ENCODE measurements at regions not wholly inside any gene's neighbourhood (a gene's known extent, or its start where the extent isn't known, plus 50 kb on each side); places are given as distances from the start of the nearest gene placed in this dataset.

DNA sequence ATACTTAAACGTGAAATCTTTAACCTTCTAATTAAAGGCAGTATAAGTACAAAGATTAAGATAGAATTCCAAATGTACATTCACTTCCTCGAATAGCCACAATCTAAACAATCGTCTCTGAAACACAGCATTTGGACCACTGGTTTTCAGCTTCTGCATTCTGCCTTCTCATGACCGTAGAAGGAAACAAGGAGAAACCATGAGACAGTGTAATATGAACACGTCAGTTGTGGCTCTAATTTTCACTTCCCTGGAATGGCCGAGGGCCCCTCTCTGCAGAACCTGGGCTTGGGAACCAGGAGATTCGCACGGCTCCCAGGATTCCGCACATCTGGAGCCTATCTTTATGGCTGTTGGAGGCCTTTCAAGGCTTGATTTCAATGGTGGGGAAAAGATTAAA, 189.3 kb downstream of the KLF6 start:
- Histone ChIP-seq H3K27me3 (ENCODE audit: control insufficient read depth, insufficient read depth, low read length) (peaks cover 2% of the 10 kb centered on the region), H3K4me1 (ENCODE audit: control insufficient read depth, insufficient read depth, low read length, poor library complexity, severe bottlenecking) (no peaks in the 10 kb centered on the region), H3K27ac (ENCODE audit: insufficient read depth, low read length, poor library complexity, severe bottlenecking) (no peak overlapping the region), H3K4me3 (ENCODE audit: low read depth, low read length) (no peak overlapping the region), H3K9me3 (ENCODE audit: control insufficient read depth in 2 of 2, low read length in 2 of 2) (no peaks in the 10 kb centered on the region), H3K36me3 (ENCODE audit: control insufficient read depth, insufficient read depth, low read length) (no peaks in the 10 kb centered on the region)
- Mint-ChIP-seq H3K4me3 (no peak overlapping the region), H3K4me1 (no peaks in the 10 kb centered on the region), H3K27me3 (peaks cover 23% of the 10 kb centered on the region), H3K9me3 (peaks cover 0 to 2% (median 0%) of the 10 kb centered on the region in 7 donors), H3K36me3 (no peaks in the 10 kb centered on the region), H3K27ac (no peak overlapping the region)
- DNase-seq = no peak
- ATAC-seq (ENCODE audit: low read depth in 2 of 2) = no peak

DNA sequence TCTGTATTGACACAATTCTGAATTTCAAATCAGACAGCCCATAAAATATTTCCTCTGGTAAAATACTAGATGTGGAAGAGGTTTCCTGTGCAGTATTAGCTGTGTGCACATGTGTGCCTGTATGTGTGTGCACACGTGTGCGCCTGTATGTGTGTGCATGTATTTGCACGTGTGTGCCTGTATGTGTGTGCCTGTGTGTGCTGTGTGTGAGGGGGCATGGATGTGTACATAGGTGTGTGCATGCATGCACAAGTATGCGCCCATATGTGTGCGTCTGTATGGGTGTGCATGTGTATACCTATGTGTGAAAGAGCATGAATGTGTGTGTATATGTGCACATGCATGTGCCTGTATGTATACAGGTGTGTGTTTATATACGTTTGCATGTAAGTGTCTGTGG, 191.4 kb downstream of the KLF6 start:
- ATAC-seq (ENCODE audit: low read depth in 2 of 2) (no peak), DNase-seq (no peak)
- H3K27ac ChIP-seq (ENCODE audit: insufficient read depth, low read length, poor library complexity, severe bottlenecking) = no peak overlapping the region
- no peaks in the 10 kb centered on the region for H3K4me1 ChIP-seq (ENCODE audit: control insufficient read depth, insufficient read depth, low read length, poor library complexity, severe bottlenecking)
- H3K9me3 ChIP-seq (ENCODE audit: control insufficient read depth in 2 of 2, low read length in 2 of 2) = no peaks in the 10 kb centered on the region
- Mint-ChIP-seq H3K4me1 (no peaks in the 10 kb centered on the region), H3K9me3 (peaks cover 0 to 2% (median 0%) of the 10 kb centered on the region in 7 donors), H3K27ac (no peak overlapping the region), H3K36me3 (no peaks in the 10 kb centered on the region), H3K27me3 (peaks cover 22% of the 10 kb centered on the region), H3K4me3 (no peak overlapping the region)
- H3K4me3 ChIP-seq (ENCODE audit: low read depth, low read length) = no peak overlapping the region
- no peaks in the 10 kb centered on the region for H3K36me3 ChIP-seq (ENCODE audit: control insufficient read depth, insufficient read depth, low read length)
- peaks cover 2% of the 10 kb centered on the region for H3K27me3 ChIP-seq (ENCODE audit: control insufficient read depth, insufficient read depth, low read length)

DNA sequence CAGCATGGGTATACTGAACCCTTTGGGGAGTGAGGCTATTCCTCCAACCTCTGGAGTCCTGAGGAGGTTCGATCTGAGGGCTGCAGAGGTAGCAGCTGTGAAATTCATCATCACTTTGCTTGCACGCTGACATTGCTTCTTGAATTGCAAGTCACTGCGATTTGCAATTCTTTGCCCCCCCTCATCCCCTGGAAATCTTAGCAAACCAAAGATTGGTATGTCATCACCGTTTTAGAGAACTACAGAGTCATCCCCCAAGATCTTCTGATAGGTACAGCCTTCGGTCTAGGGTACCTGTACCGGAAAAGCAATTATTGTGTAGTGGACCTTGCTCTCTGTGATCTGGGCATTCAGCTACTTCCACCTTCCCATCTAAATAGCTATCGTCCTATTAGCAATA, 192.6 kb downstream of the KLF6 start:
- no peaks in the 10 kb centered on the region for H3K9me3 ChIP-seq (ENCODE audit: control insufficient read depth in 2 of 2, low read length in 2 of 2)
- no peak for ATAC-seq (ENCODE audit: low read depth in 2 of 2)
- Mint-ChIP-seq H3K36me3 (no peaks in the 10 kb centered on the region), H3K4me1 (no peaks in the 10 kb centered on the region), H3K27ac (no peak overlapping the region), H3K27me3 (peaks cover 24% of the 10 kb centered on the region), H3K4me3 (no peak overlapping the region), H3K9me3 (peaks cover 0 to 2% (median 0%) of the 10 kb centered on the region in 7 donors)
- no peaks in the 10 kb centered on the region for H3K36me3 ChIP-seq (ENCODE audit: control insufficient read depth, insufficient read depth, low read length)
- H3K27me3 ChIP-seq (ENCODE audit: control insufficient read depth, insufficient read depth, low read length) = peaks cover 2% of the 10 kb centered on the region
- H3K4me1 ChIP-seq (ENCODE audit: control insufficient read depth, insufficient read depth, low read length, poor library complexity, severe bottlenecking) = no peaks in the 10 kb centered on the region
- no peak for DNase-seq
- no peak overlapping the region for H3K27ac ChIP-seq (ENCODE audit: insufficient read depth, low read length, poor library complexity, severe bottlenecking)
- H3K4me3 ChIP-seq (ENCODE audit: low read depth, low read length) = no peak overlapping the region

DNA sequence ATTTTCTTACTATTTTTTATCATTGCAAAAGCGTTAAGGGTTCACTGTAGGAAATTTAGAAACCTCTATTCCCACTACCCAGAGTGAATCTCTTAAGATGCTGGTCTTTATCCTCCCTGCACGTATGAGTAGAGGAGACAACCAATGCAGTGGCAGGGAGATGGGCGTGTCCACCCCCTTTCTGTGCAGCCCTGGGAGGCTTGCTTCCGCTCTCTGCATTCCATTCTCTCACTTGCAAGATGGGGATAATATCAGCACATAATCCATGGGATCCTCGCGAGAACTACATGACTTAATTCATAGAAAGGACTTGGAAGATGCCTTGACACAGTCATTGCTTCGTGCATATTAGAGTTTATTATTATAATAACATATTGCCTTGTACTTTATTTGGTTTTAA, 196.2 kb downstream of the KLF6 start:
- Mint-ChIP-seq H3K9me3 (peaks cover 0 to 2% (median 0%) of the 10 kb centered on the region in 7 donors), H3K27ac (no peak overlapping the region), H3K27me3 (peaks cover 16% of the 10 kb centered on the region), H3K36me3 (no peaks in the 10 kb centered on the region), H3K4me1 (no peaks in the 10 kb centered on the region), H3K4me3 (no peak overlapping the region)
- ATAC-seq (ENCODE audit: low read depth in 2 of 2) (no peak), DNase-seq (no peak)
- Histone ChIP-seq H3K27me3 (ENCODE audit: control insufficient read depth, insufficient read depth, low read length) (no peaks in the 10 kb centered on the region), H3K9me3 (ENCODE audit: control insufficient read depth in 2 of 2, low read length in 2 of 2) (no peaks in the 10 kb centered on the region), H3K27ac (ENCODE audit: insufficient read depth, low read length, poor library complexity, severe bottlenecking) (no peak overlapping the region), H3K4me1 (ENCODE audit: control insufficient read depth, insufficient read depth, low read length, poor library complexity, severe bottlenecking) (no peaks in the 10 kb centered on the region), H3K36me3 (ENCODE audit: control insufficient read depth, insufficient read depth, low read length) (no peaks in the 10 kb centered on the region), H3K4me3 (ENCODE audit: low read depth, low read length) (no peak overlapping the region)

DNA sequence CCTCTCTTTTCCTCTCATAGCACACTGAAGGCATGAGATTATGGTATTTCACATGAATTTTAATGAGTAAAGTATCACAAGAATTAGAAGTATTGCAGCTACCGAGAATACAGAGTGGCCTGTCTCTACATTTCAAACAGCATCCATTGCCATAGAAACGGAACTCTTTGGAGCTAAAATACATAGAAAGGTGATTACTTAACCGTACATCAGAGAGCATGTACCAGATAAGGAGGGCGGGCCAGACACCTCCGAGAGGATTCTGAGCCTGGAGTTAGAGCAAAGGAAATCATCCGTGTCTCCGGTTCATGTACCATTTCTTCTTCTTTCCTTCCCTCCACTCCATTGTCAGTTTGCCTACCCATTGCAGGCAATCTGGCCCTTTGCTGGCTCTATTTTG, 196.7 kb downstream of the KLF6 start:
- Mint-ChIP-seq H3K27ac (no peak overlapping the region), H3K4me3 (no peak overlapping the region), H3K27me3 (peaks cover 16% of the 10 kb centered on the region), H3K36me3 (no peaks in the 10 kb centered on the region), H3K4me1 (no peaks in the 10 kb centered on the region), H3K9me3 (peaks cover 0 to 2% (median 0%) of the 10 kb centered on the region in 7 donors)
- ATAC-seq (ENCODE audit: low read depth in 2 of 2) (no peak), DNase-seq (no peak)
- no peaks in the 10 kb centered on the region for H3K27me3 ChIP-seq (ENCODE audit: control insufficient read depth, insufficient read depth, low read length)
- H3K36me3 ChIP-seq (ENCODE audit: control insufficient read depth, insufficient read depth, low read length) = no peaks in the 10 kb centered on the region
- H3K27ac ChIP-seq (ENCODE audit: insufficient read depth, low read length, poor library complexity, severe bottlenecking) = no peak overlapping the region
- no peak overlapping the region for H3K4me3 ChIP-seq (ENCODE audit: low read depth, low read length)
- no peaks in the 10 kb centered on the region for H3K9me3 ChIP-seq (ENCODE audit: control insufficient read depth in 2 of 2, low read length in 2 of 2)
- no peaks in the 10 kb centered on the region for H3K4me1 ChIP-seq (ENCODE audit: control insufficient read depth, insufficient read depth, low read length, poor library complexity, severe bottlenecking)

DNA sequence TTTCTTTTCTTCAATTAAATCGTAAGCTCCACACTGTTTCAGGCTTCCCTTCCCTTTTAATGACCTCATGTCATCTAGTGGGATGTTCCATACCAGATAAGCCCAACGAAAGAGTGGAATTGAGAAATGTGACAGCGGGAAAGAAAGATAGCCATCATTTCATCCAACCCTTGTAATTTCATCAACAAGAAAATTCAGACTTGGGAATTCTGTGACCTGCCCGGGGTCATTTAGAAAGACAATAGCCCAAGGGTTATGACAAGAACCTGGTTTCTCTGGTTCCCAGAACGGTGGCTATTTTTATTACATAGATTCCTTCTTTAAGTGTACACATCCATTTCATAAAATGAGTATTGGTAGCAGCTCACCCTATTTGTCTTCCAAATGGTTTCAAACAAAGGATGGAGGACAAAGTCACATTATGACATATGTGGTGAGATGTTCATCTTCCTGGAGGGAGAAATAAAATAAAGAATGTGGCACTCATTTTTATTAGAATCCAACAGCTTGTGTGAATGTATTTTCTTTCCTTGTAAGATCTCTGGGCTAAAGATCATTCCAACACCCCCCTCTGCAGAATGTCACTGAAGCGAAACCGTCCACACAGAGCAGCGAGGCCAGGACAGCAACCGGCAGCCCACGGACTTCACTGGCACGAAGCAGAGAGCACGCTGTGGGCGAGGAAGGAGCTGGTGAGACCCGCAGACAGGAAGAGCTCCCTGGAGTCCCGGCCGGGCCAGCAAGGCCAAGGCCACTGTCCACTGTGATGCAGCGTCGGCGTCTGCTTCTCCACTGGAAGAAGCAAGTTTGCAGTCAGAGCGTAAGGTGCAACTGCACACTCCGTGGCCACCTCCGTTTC, 199.9 kb downstream of the KLF6 start:
- Histone ChIP-seq H3K4me1 (ENCODE audit: control insufficient read depth, insufficient read depth, low read length, poor library complexity, severe bottlenecking) (no peaks in the 10 kb centered on the region), H3K4me3 (ENCODE audit: low read depth, low read length) (no peak overlapping the region), H3K27me3 (ENCODE audit: control insufficient read depth, insufficient read depth, low read length) (no peaks in the 10 kb centered on the region), H3K27ac (ENCODE audit: insufficient read depth, low read length, poor library complexity, severe bottlenecking) (no peak overlapping the region), H3K36me3 (ENCODE audit: control insufficient read depth, insufficient read depth, low read length) (no peaks in the 10 kb centered on the region), H3K9me3 (ENCODE audit: control insufficient read depth in 2 of 2, low read length in 2 of 2) (no peaks in the 10 kb centered on the region)
- no peak overlapping the region for H3K27ac Mint-ChIP-seq
- H3K9me3 Mint-ChIP-seq = peaks cover 0 to 2% (median 0%) of the 10 kb centered on the region in 7 donors
- DNase-seq (no peak), ATAC-seq (ENCODE audit: low read depth in 2 of 2) (no peak)
- H3K4me3 Mint-ChIP-seq = no peak overlapping the region
- H3K36me3 Mint-ChIP-seq = no peaks in the 10 kb centered on the region
- peaks cover 0 to under 1% (median 0%) of the 10 kb centered on the region in 4 donors for H3K4me1 Mint-ChIP-seq
- H3K27me3 Mint-ChIP-seq = peaks cover 14% of the 10 kb centered on the region

GRCh38 chr10:3580565-3580964, 204.4 kb downstream of the KLF6 start:
- ATAC-seq (ENCODE audit: low read depth in 2 of 2) (no peak), DNase-seq (no peak)
- H3K27ac Mint-ChIP-seq = no peak overlapping the region
- H3K4me3 Mint-ChIP-seq = no peak overlapping the region
- Histone ChIP-seq H3K4me1 (ENCODE audit: control insufficient read depth, insufficient read depth, low read length, poor library complexity, severe bottlenecking) (no peaks in the 10 kb centered on the region), H3K4me3 (ENCODE audit: low read depth, low read length) (no peak overlapping the region), H3K27me3 (ENCODE audit: control insufficient read depth, insufficient read depth, low read length) (no peaks in the 10 kb centered on the region), H3K9me3 (ENCODE audit: control insufficient read depth in 2 of 2, low read length in 2 of 2) (no peaks in the 10 kb centered on the region), H3K27ac (ENCODE audit: insufficient read depth, low read length, poor library complexity, severe bottlenecking) (no peak overlapping the region), H3K36me3 (ENCODE audit: control insufficient read depth, insufficient read depth, low read length) (no peaks in the 10 kb centered on the region)
- peaks cover 4% of the 10 kb centered on the region for H3K27me3 Mint-ChIP-seq
- no peaks in the 10 kb centered on the region for H3K36me3 Mint-ChIP-seq
- peaks cover 10 to 15% (median 11%) of the 10 kb centered on the region in 4 donors for H3K4me1 Mint-ChIP-seq
- H3K9me3 Mint-ChIP-seq = peaks cover 0 to 4% (median 0%) of the 10 kb centered on the region in 7 donors

DNA sequence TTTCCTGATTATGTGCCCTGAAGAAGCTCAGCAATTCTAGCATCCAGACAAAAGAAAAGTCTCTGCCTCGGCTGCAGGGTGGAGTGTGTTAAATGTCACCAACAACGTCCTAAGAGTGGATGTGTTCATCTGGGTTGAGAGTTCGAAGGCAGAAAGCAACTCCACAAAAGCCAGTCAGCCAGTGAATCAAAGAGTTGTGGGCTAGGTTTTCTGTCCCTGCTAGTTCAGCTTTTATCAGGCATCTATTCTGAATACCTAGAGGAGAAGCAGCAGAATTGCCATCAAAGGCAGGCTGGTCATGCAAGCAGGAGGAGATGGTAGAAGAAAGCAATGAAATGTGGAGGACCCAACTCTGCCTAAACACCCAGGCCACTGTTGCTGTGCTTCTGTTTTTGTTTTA, 205.2 kb downstream of the KLF6 start:
- Mint-ChIP-seq H3K4me3 (no peak overlapping the region), H3K27me3 (peaks cover 4% of the 10 kb centered on the region), H3K36me3 (no peaks in the 10 kb centered on the region), H3K27ac (peak overlapping the region in 1 of 3 donors; percentile 26), H3K9me3 (peaks cover 0 to 4% (median 0%) of the 10 kb centered on the region in 7 donors), H3K4me1 (peaks cover 10 to 15% (median 11%) of the 10 kb centered on the region in 4 donors)
- Histone ChIP-seq H3K27ac (ENCODE audit: insufficient read depth, low read length, poor library complexity, severe bottlenecking) (no peak overlapping the region), H3K4me1 (ENCODE audit: control insufficient read depth, insufficient read depth, low read length, poor library complexity, severe bottlenecking) (no peaks in the 10 kb centered on the region), H3K27me3 (ENCODE audit: control insufficient read depth, insufficient read depth, low read length) (no peaks in the 10 kb centered on the region), H3K9me3 (ENCODE audit: control insufficient read depth in 2 of 2, low read length in 2 of 2) (no peaks in the 10 kb centered on the region), H3K4me3 (ENCODE audit: low read depth, low read length) (no peak overlapping the region), H3K36me3 (ENCODE audit: control insufficient read depth, insufficient read depth, low read length) (no peaks in the 10 kb centered on the region)
- DNase-seq (peak in 1 of 3 donors; percentile 8), ATAC-seq (ENCODE audit: low read depth in 2 of 2) (no peak)
